WTC11 (cell line): ENCODE measurements at regions not wholly inside any gene's neighbourhood (a gene's known extent, or its start where the extent isn't known, plus 50 kb on each side); places are given as distances from the start of the nearest gene placed in this dataset.

Experiments used
- ATAC-seq: fragments of 200-7000 bp; cut with Tn5 transposase; 2 replicates; pipeline ENCODE4 v1.10.0; 2021; ENCODE audit warnings: mild to moderate bottlenecking, moderate library complexity
- CTCF ChIA-PET: fragments of 300-600 bp; sonication (Branson Sonifier 250); formaldehyde crosslinking; loops from one replicate; lab custom pipeline; 2021; ENCODE audit warnings: antibody characterized with exemption; lab: Charles Lee
- POLR2A ChIA-PET: fragments of 350-600 bp; sonication (Branson Sonifier 250); formaldehyde crosslinking; loops from one replicate; lab custom pipeline; 2021; ENCODE audit warnings: antibody characterized with exemption; lab: Charles Lee
- DNase-seq: peaks from one replicate; pipeline ENCODE4 v3.0.0; 2021; ENCODE audit warnings: low spot score
- H3K27ac Mint-ChIP-seq: 2 replicates; pipeline ENCODE4 v1.8.0; 2021; ENCODE audit warnings: mixed read lengths
- H3K27me3 Mint-ChIP-seq: 2 replicates; pipeline ENCODE4 v1.8.0; 2021; ENCODE audit warnings: low read depth, mild to moderate bottlenecking, moderate library complexity, mixed read lengths
- H3K36me3 Mint-ChIP-seq: 2 replicates; pipeline ENCODE4 v1.8.0; 2021; ENCODE audit warnings: mixed read lengths
- H3K4me1 Mint-ChIP-seq: 2 replicates; pipeline ENCODE4 v1.8.0; 2022; ENCODE audit warnings: mixed read lengths
- H3K4me3 Mint-ChIP-seq: 2 replicates; pipeline ENCODE4 v1.8.0; 2021; ENCODE audit warnings: mild to moderate bottlenecking, moderate library complexity, mixed read lengths
- H3K9me3 Mint-ChIP-seq: 2 replicates; pipeline ENCODE4 v1.8.0; 2021; ENCODE audit warnings: mixed read lengths
- AFF4 ChIP-seq: sonication (generic); formaldehyde crosslinking; IDR thresholded peaks from 2 replicates; pipeline ENCODE4 v1.8.1; 2023; ENCODE audit warnings: mild to moderate bottlenecking, missing genetic modification reagents, borderline replicate concordance
- AR ChIP-seq: fragments of 250-450 bp; sonication (Bioruptor Pico); IDR thresholded peaks from 2 replicates; pipeline ENCODE4 v1.9.0; 2021; ENCODE audit warnings: mild to moderate bottlenecking
- ATF6 ChIP-seq: sonication (generic); formaldehyde crosslinking; IDR thresholded peaks from 2 replicates; pipeline ENCODE4 v1.8.1; 2023; ENCODE audit warnings: mild to moderate bottlenecking, missing genetic modification reagents
- CBFB ChIP-seq: sonication (generic); formaldehyde crosslinking; IDR thresholded peaks from 2 replicates; pipeline ENCODE4 v1.8.1; 2022; ENCODE audit warnings: mild to moderate bottlenecking, low read depth, missing genetic modification reagents
- CREB1 ChIP-seq: sonication (generic); formaldehyde crosslinking; IDR thresholded peaks from 2 replicates; pipeline ENCODE4 v1.8.0; 2023; ENCODE audit warnings: mild to moderate bottlenecking, missing genetic modification reagents
- FOXK1 ChIP-seq: sonication (generic); formaldehyde crosslinking; IDR thresholded peaks from 2 replicates; pipeline ENCODE4 v1.8.0; 2022; ENCODE audit warnings: mild to moderate bottlenecking, moderate library complexity, missing genetic modification reagents
- HMGA2 ChIP-seq: fragments of 250-450 bp; sonication (Bioruptor Pico); IDR thresholded peaks from 2 replicates; pipeline ENCODE4 v1.4.0; 2021; ENCODE audit warnings: mild to moderate bottlenecking, moderate library complexity
- MAX ChIP-seq: sonication (generic); formaldehyde crosslinking; IDR thresholded peaks from 2 replicates; pipeline ENCODE4 v1.8.0; 2022; ENCODE audit warnings: mild to moderate bottlenecking, missing genetic modification reagents
- NFE2L1 ChIP-seq: sonication (generic); formaldehyde crosslinking; IDR thresholded peaks from 2 replicates; pipeline ENCODE4 v1.8.1; 2023; ENCODE audit warnings: missing genetic modification reagents
- NR1H2 ChIP-seq: sonication (generic); formaldehyde crosslinking; IDR thresholded peaks from 2 replicates; pipeline ENCODE4 v1.9.0; 2021; ENCODE audit warnings: mild to moderate bottlenecking, moderate library complexity, missing genetic modification reagents
- PRDM15 ChIP-seq: sonication (generic); formaldehyde crosslinking; IDR thresholded peaks from 2 replicates; pipeline ENCODE4 v1.8.0; 2022; ENCODE audit warnings: missing genetic modification reagents
- SOX15 ChIP-seq: fragments of 250-450 bp; sonication (Bioruptor Pico); IDR thresholded peaks from 2 replicates; pipeline ENCODE4 v1.9.0; 2021; ENCODE audit warnings: mild to moderate bottlenecking
- SP1 ChIP-seq: sonication (generic); formaldehyde crosslinking; conservative IDR thresholded peaks from 2 replicates; pipeline ENCODE4 v1.8.1; 2022; ENCODE audit warnings: missing genetic modification reagents
- ZNF138 ChIP-seq: sonication (generic); formaldehyde crosslinking; conservative IDR thresholded peaks from 2 replicates; pipeline ENCODE4 v1.8.1; 2022; ENCODE audit warnings: mild to moderate bottlenecking, moderate library complexity, missing genetic modification reagents
- ZNF219 ChIP-seq: sonication (generic); formaldehyde crosslinking; IDR thresholded peaks from 2 replicates; pipeline ENCODE4 v1.8.0; 2023; ENCODE audit warnings: missing genetic modification reagents, mild to moderate bottlenecking, borderline replicate concordance
- ZNF317 ChIP-seq: sonication (generic); formaldehyde crosslinking; IDR thresholded peaks from 2 replicates; pipeline ENCODE4 v1.8.1; 2023; ENCODE audit warnings: low read depth, mild to moderate bottlenecking, moderate library complexity, missing genetic modification reagents, borderline replicate concordance
- ZNF512 ChIP-seq: sonication (generic); formaldehyde crosslinking; IDR thresholded peaks from 2 replicates; pipeline ENCODE4 v1.8.1; 2022; ENCODE audit warnings: missing genetic modification reagents, borderline replicate concordance

GRCh38 chr5:126351153-126351552 lies 72.1 kb upstream of the GRAMD2B start:
- no peak for ATAC-seq
- no peak for DNase-seq
- Mint-ChIP-seq H3K4me1 (peaks cover 30% of the 10 kb centered on the region), H3K36me3 (no peaks in the 10 kb centered on the region), H3K27ac (no peak overlapping the region), H3K4me3 (no peak overlapping the region), H3K9me3 (peaks cover 4% of the 10 kb centered on the region; the same call in 1 of the 2 replicates), H3K27me3 (no peaks in the 10 kb centered on the region)
- no peak for TF ChIP-seq ZNF317 (CRISPR knock-in tag)
- TF ChIP-seq CREB1 = no peak
- no peak for TF ChIP-seq AR
- no peak for TF ChIP-seq ATF6 (CRISPR knock-in tag)
- TF ChIP-seq ZNF138 (CRISPR knock-in tag) = no peak
- no peak for TF ChIP-seq HMGA2
- no peak for TF ChIP-seq SP1 (CRISPR knock-in tag)
- no peak for TF ChIP-seq NR1H2 (CRISPR knock-in tag)
- no peak for TF ChIP-seq SOX15 (CRISPR knock-in tag)
- no peak for TF ChIP-seq PRDM15 (CRISPR knock-in tag)
- TF ChIP-seq ZNF219 (CRISPR knock-in tag) = no peak
- no peak for TF ChIP-seq MAX (CRISPR knock-in tag)
- TF ChIP-seq NFE2L1 (CRISPR knock-in tag) = no peak
- TF ChIP-seq AFF4 (CRISPR knock-in tag) = no peak
- TF ChIP-seq ZNF512 (CRISPR knock-in tag) = no peak
- no peak for TF ChIP-seq FOXK1 (CRISPR knock-in tag)
- no peak for TF ChIP-seq CBFB (CRISPR knock-in tag)
- POLR2A ChIA-PET = interaction anchor here (0.6 kb wide), 1 partner anchor 195 kb away, joined by 5 read pairs; no protein-coding TSS in a partner anchor
- CTCF ChIA-PET = interaction anchor here (1.5 to 4.1 kb wide), 2 partner anchors 149 to 188 kb away, joined by 5 to 24 read pairs; no protein-coding TSS in a partner anchor
